GM12864 (cell line): ENCODE measurements at regions not wholly inside any gene's neighbourhood (a gene's known extent, or its start where the extent isn't known, plus 50 kb on each side); places are given as distances from the start of the nearest gene placed in this dataset.

Source experiments
- DNase-seq: peaks from one replicate; pipeline ENCODE4 v3.0.0-alpha.2; 2011; ENCODE audit warnings: low read depth
- H3K4me3 ChIP-seq: 2 replicates; pipeline ENCODE4 v1.5.1; 2011; ENCODE audit warnings: mild to moderate bottlenecking, low read depth, low read length, control low read depth
- TF ChIP-seq, protein P1 (sequence below): IDR thresholded peaks from 2 replicates; pipeline ENCODE4 v1.5.1; 2011; ENCODE audit warnings: low read depth, mild to moderate bottlenecking, moderate library complexity, low read length, control low read depth, inconsistent platforms; ENCODE audit errors: missing control alignments

DNA sequence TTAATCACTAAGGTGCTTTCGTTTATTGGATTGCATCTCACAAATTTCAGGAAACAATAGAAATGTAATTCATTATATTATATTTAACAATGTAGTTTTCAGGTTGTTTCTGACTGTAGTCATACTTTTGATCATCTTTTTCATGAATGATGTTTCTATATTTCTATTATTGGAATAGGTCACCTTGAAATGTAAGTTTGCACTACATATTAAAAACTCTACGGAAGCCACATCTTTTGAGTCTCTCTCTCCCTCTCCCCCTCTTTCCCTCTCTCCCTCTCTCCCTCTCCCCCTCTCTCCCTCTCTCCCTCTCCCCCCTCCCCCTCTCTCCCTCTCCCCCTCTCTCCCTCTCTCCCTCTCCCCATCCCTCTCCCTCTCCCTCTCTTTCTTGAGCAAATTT, 131.3 kb upstream of the FBXL4 start:
- TF ChIP-seq, protein P1, sequence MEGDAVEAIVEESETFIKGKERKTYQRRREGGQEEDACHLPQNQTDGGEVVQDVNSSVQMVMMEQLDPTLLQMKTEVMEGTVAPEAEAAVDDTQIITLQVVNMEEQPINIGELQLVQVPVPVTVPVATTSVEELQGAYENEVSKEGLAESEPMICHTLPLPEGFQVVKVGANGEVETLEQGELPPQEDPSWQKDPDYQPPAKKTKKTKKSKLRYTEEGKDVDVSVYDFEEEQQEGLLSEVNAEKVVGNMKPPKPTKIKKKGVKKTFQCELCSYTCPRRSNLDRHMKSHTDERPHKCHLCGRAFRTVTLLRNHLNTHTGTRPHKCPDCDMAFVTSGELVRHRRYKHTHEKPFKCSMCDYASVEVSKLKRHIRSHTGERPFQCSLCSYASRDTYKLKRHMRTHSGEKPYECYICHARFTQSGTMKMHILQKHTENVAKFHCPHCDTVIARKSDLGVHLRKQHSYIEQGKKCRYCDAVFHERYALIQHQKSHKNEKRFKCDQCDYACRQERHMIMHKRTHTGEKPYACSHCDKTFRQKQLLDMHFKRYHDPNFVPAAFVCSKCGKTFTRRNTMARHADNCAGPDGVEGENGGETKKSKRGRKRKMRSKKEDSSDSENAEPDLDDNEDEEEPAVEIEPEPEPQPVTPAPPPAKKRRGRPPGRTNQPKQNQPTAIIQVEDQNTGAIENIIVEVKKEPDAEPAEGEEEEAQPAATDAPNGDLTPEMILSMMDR, result no peak
- no peak for DNase-seq
- no peak overlapping the region for H3K4me3 ChIP-seq

DNA sequence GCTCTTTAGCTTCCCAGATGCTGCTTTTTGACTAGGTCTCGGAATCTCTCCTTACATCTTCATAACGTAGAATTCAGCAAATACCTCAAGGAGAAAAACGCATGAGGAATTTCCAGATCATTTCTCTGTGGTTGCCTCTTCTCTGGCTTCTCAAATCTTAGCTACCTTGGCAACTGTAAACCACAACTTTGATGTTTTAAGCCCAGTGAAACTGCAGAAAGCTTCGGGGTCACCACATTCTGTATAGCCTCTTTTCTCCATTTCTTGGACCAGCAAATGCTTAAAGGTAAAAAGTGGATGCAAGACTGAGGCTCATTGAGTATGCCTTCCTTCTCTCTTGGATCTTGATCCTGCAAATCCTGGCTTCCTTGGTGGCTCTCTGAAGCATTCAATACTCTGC, 125.5 kb upstream of the FBXL4 start:
- H3K4me3 ChIP-seq, result no peak overlapping the region
- TF ChIP-seq, protein P1, result no peak

DNA sequence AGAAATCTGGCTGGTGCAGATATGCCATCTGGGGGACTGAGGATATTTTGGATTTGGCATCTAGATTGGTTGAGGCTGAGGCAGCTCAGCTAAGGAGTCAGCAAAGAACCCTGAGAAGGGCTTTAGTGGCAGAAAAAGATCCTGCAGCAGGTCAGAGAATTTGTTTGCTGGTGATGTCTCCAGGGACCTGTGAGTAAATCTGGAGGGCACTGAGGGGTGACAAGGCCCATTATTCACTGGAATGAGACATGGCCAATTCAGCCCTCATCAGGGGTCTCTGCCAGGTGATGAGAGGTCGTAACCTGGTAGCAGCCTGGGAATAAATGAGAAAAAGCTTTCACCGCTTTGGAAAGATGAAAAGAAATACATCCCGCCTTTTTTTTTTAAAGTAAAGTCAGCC, 118.3 kb upstream of the FBXL4 start:
- no peak overlapping the region for H3K4me3 ChIP-seq
- DNase-seq, result no peak
- TF ChIP-seq, protein P1, result no peak

More for the DNA sequence above, 125.5 kb upstream of the FBXL4 start:
- DNase-seq, result no peak

DNA sequence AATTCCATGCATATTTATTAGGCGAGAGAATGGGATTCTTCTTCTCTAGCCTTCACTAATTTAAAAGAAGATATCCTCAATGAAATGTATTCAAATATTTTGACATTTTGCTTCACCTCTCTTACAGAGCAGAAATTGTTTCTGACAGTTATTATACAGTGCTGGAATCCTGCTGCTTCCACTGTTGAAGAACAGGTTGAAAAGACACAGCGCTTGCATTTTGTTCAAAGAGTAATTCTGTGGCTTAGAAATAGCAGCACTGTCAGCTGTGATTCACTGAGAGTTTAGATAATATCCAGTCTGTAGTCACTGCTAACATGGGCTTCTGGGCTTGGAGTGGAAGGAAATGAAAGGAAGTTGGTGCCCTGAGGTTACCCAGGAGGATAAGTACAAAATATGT, 117.1 kb upstream of the FBXL4 start:
- no peak overlapping the region for H3K4me3 ChIP-seq
- TF ChIP-seq, protein P1, result no peak
- no peak for DNase-seq

DNA sequence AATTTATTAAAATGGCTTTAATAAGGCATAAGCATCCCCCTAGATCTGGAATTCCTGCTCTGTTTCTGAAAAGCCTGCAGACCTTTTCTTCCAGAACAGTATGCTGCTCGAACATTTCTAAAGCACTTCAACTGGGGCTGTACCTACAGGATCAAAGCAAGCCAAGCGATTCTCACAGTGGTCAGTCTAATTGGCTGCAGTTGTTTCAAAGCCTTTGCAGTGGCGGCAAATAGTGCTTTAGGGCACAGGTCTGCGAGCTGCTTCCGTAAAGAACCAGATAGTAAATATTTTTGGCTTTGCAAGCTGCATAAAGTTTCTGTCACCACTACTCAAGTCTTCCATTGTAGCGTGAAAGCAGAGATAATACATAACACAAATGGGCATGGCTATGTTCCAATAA, 88.9 kb upstream of the FBXL4 start:
- TF ChIP-seq, protein P1, result no peak
- DNase-seq, result no peak
- no peak overlapping the region for H3K4me3 ChIP-seq

DNA sequence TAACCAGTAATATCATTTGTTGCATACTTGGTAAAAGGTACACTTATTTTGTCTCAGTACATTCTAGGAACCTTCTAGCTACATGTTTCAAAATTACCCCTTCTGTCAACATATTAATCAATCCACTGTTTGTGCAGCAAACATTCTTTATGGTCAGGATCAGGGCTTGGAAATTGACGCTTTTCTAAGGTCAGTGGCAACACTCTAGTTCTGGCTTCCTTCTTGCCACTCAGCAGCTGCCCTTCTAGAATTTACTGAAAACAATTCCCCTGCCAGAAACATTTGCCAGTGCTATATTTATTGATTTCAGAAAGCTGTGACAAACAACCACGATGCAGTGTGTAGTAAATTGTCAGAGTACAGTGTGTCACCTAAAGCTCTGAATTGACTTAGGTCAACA, 84.7 kb upstream of the FBXL4 start:
- TF ChIP-seq, protein P1, result no peak
- DNase-seq, result no peak
- H3K4me3 ChIP-seq, result no peak overlapping the region

DNA sequence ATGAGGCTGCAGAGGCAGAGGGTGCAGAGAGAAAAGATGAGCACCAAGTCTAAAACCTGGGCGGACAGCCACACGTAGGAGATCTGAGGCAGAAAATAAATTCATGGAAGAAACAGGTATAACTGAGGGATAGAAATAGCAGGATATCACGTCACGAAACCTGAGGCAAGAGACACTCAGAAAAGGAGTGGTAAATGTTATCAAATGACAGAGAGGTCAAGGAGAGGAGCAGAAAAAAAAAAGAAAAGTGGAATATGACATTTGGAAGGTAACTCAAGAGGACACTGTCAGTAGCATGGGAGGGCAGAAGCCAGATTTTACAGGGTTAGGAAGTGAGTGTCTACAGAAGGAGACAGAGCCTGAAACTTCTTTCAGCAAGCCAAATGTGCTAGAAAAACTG, 84.2 kb upstream of the FBXL4 start:
- no peak overlapping the region for H3K4me3 ChIP-seq
- TF ChIP-seq, protein P1, result no peak
- no peak for DNase-seq
